AG04450 (cell line): ENCODE measurements at regions not wholly inside any gene's neighbourhood (a gene's known extent, or its start where the extent isn't known, plus 50 kb on each side); places are given as distances from the start of the nearest gene placed in this dataset.
A peak's percentile ranks its signal among the peaks of the same experiment; 100 is the strongest.

Experiments used
- CTCF ChIA-PET: fragments of 300-600, 350-600 bp; formaldehyde crosslinking; extraction: SDS; loops from one replicate; lab custom pipeline; 2022; ENCODE audit warnings: antibody characterized with exemption, inconsistent platforms; lab: Charles Lee
- POLR2A ChIA-PET: fragments of 350-600 bp; formaldehyde crosslinking; extraction: SDS; loops from one replicate; lab custom pipeline; 2021; ENCODE audit warnings: antibody characterized with exemption, inconsistent platforms; lab: Yijun Ruan, JAX
- DNase-seq: peaks from one replicate; pipeline ENCODE4 v3.0.0-alpha.2; 2011; ENCODE audit warnings: low read depth, low spot score
- H3K27ac ChIP-seq: one replicate; pipeline ENCODE4 v1.5.1; 2012; ENCODE audit warnings: low read depth, low read length, control low read depth
- H3K27me3 ChIP-seq: one replicate; pipeline ENCODE4 v1.6.0; 2012; ENCODE audit warnings: low read length; ENCODE audit not compliant: control insufficient read depth, insufficient read depth
- H3K4me3 ChIP-seq: 2 replicates; pipeline ENCODE4 v1.5.1; 2011; ENCODE audit warnings: mild to moderate bottlenecking, low read depth, low read length, control low read depth
- H3K9me3 ChIP-seq: 2 replicates; pipeline ENCODE4 v1.5.1; 2012; ENCODE audit warnings: low read length; ENCODE audit not compliant: control insufficient read depth, insufficient read depth
- TF ChIP-seq, protein P1 (sequence below): IDR thresholded peaks from 2 replicates; pipeline ENCODE4 v1.5.1; 2011; ENCODE audit warnings: low read depth, low read length, control low read depth, inconsistent platforms

DNA sequence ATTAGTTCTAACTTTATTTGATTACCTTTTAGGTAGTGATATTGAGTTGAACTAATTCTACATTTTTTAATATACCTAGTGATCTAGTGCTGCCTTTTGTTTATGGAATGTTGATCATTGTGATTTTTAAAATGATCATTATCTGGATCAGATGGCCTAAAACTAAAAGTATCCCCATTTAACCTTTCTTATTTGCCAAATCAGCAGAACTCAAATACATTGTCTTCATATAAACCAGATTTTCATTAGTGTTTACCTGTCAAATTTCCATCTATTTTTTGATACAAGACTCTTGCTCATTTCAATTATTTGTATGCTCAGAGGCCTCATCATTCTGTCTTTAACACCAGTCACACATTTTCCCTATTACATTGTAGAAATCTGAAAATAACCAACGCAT, 441.2 kb downstream of the PTPRC start:
- TF ChIP-seq, protein P1, sequence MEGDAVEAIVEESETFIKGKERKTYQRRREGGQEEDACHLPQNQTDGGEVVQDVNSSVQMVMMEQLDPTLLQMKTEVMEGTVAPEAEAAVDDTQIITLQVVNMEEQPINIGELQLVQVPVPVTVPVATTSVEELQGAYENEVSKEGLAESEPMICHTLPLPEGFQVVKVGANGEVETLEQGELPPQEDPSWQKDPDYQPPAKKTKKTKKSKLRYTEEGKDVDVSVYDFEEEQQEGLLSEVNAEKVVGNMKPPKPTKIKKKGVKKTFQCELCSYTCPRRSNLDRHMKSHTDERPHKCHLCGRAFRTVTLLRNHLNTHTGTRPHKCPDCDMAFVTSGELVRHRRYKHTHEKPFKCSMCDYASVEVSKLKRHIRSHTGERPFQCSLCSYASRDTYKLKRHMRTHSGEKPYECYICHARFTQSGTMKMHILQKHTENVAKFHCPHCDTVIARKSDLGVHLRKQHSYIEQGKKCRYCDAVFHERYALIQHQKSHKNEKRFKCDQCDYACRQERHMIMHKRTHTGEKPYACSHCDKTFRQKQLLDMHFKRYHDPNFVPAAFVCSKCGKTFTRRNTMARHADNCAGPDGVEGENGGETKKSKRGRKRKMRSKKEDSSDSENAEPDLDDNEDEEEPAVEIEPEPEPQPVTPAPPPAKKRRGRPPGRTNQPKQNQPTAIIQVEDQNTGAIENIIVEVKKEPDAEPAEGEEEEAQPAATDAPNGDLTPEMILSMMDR = no peak
- ChIA-PET POLR2A (no interaction called here), CTCF (no interaction called here)
- no peak overlapping the region for H3K27ac ChIP-seq
- no peaks in the 10 kb centered on the region for H3K27me3 ChIP-seq
- no peaks in the 10 kb centered on the region for H3K9me3 ChIP-seq
- DNase-seq = no peak
- H3K4me3 ChIP-seq = no peak overlapping the region

DNA sequence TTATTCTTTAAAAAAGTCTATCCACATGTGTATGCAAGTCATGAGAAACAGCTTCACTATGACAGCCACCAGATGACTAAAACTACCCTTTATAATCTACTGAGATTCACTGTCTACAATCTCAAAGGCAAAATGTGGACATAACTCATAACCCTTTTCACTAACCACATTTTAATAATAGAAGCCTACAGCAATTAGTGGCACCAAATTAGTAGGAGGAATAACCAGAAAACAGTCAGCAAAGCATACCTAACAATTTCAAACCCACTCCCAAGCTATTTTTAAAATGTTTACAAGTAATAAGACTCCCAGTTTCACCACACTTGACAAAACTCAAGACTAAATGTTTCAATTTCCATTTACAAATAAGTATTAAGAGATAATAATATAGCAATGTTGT, 442.9 kb downstream of the PTPRC start:
- H3K27ac ChIP-seq = no peak overlapping the region
- POLR2A ChIA-PET = no interaction called here

DNA sequence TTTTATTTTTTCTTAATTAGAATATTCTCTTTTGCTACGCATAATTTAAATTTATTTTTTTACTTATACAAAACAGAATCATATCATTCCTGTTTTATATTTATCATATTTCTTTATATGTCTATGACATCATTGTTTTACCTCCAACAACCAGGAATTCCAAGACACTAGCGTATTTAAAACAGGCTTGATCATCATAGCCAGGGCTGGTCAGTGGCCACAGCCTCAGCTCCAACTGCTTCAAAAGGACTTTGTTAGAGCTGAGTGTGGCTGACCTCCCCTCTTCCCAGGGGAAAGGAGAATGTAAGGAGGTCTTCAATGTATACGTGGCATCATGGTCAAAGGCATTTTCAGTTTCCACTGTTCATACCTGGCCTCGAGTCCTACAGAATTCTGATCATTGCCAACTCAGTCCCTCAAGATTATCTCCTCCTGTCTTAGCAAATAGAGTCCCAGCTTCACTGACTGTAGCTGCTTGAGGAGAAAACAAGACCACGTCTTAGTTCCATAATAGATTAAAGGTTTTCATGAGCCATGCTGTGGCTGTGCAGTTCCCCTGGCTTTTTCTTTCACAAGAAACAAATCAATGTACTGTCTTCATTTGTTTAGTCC, 444.0 kb downstream of the PTPRC start:
- CTCF ChIA-PET = interaction anchor here (0.6 to 2.8 kb wide), 2 partner anchors 31 to 190 kb away, joined by 3 to 13 read pairs; no protein-coding TSS in a partner anchor
- POLR2A ChIA-PET = interaction anchor here (1.2 kb wide), 1 partner anchor 146 kb away, joined by 4 read pairs; no protein-coding TSS in a partner anchor
- Histone ChIP-seq H3K27me3 (no peaks in the 10 kb centered on the region), H3K27ac (no peak overlapping the region), H3K4me3 (no peak overlapping the region), H3K9me3 (no peaks in the 10 kb centered on the region)
- TF ChIP-seq, protein P1 = no peak
- DNase-seq = no peak

More for the DNA sequence above, 442.9 kb downstream of the PTPRC start:
- no peak overlapping the region for H3K4me3 ChIP-seq
- no peak for DNase-seq
- CTCF ChIA-PET = no interaction called here
- TF ChIP-seq, protein P1 = no peak
- H3K27me3 ChIP-seq = no peaks in the 10 kb centered on the region
- H3K9me3 ChIP-seq = no peaks in the 10 kb centered on the region

DNA sequence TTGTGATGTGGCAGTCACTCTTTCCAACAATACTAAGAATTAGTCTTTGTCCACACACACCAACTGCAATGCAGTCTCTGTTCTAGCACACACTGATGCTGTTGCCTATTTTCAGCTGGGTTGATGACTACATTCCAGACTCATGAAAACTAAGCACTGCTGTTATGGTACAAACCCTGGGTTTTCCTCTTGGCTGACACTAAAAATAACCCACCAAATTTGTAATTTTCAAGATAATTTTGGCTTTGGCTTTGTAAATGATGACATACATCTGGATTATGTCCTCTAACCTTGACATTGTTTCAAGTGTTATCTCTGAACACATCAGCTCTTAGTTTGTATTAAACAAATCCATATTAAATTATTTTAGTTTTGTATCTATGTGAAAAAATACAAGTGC, 444.8 kb downstream of the PTPRC start:
- POLR2A ChIA-PET = interaction anchor here (1.2 to 2.5 kb wide), 2 partner anchors 40 to 146 kb away, joined by 4 to 15 read pairs; no protein-coding TSS in a partner anchor
- H3K27ac ChIP-seq = no peak overlapping the region
- TF ChIP-seq, protein P1 = no peak
- no peaks in the 10 kb centered on the region for H3K27me3 ChIP-seq
- CTCF ChIA-PET = interaction anchor here (0.8 to 2.8 kb wide), 2 partner anchors 14 to 30 kb away, joined by 4 to 13 read pairs; no protein-coding TSS in a partner anchor
- no peaks in the 10 kb centered on the region for H3K9me3 ChIP-seq
- no peak overlapping the region for H3K4me3 ChIP-seq
- DNase-seq = peak; percentile 6

DNA sequence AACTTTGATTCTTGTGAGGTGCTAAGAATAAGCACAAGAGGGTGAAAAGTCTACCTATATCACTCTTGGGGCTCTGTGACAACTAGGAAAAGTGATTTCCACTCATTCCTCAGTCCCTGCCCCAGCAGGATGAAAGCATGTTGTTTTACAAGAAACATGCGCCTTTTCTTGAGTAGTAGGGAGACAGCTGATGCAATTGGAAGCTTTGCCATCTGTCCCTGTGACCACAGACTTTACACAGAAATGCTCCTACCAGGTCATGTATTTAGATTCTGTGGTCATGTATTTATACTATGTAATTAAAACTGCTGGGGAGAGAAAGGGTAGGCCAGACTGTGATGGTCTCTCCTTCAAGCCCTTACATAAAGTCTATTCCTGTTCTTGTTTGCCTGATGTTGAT, 445.5 kb downstream of the PTPRC start:
- ChIA-PET CTCF (interaction anchor here (0.7 to 2.8 kb wide), 4 partner anchors 10 to 379 kb away, joined by 3 to 13 read pairs (median 4); no protein-coding TSS in a partner anchor), POLR2A (interaction anchor here (1.2 to 2.5 kb wide), 3 partner anchors 39 to 147 kb away, joined by 3 to 15 read pairs (median 4); no protein-coding TSS in a partner anchor)
- peak; percentile 85 for DNase-seq
- no peaks in the 10 kb centered on the region for H3K27me3 ChIP-seq
- peak overlapping the region; percentile 82 for H3K27ac ChIP-seq
- TF ChIP-seq, protein P1 = no peak
- H3K4me3 ChIP-seq = no peak overlapping the region
- H3K9me3 ChIP-seq = no peaks in the 10 kb centered on the region
